ENCODE measurements at regions not wholly inside any gene's neighbourhood (a gene's known extent, or its start where the extent isn't known, plus 50 kb on each side); places are given as distances from the start of the nearest gene placed in this dataset.

DNA sequence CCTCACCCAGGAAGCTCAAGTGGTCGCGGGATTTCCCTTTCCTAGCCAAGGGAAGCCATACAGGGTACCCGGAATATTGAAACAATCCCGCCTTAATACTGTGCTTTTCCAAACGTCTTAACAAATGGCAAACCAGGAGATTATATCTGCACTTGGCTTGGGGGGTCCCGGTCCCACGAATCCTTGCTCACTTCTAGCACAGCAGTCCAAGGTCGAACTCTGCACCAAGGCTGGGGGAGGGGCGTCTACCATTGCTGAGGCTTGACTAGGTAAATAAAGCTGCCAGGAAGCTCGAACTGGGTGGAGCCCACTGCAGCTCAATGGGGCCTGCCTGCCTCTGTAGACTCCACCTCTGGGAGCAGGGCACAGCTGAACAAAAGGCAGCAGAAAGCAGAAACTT lies 1644.8 kb downstream of the PCDH9 start:
- TF ChIP-seq CTCF (IDR thresholded peaks at IDR 0.05; ENCODE audit: extremely low read depth in 1 of 2, insufficient read depth in 1 of 2, low read depth in 1 of 2, low read length in 2 of 2) (no peak), EZH2 (IDR thresholded peaks at IDR 0.05; ENCODE audit: borderline replicate concordance, low read depth, low read length, severe bottlenecking) (no peak), POLR2A (IDR thresholded peaks at IDR 0.05; ENCODE audit: low read depth, low read length) (no peak)

All from endothelial cell of umbilical vein (primary cell).